GM20000 (cell line): ENCODE measurements at regions not wholly inside any gene's neighbourhood (a gene's known extent, or its start where the extent isn't known, plus 50 kb on each side); places are given as distances from the start of the nearest gene placed in this dataset.

Experiments used
- DNase-seq: peaks from one replicate; pipeline ENCODE4 v3.0.0; 2012; ENCODE audit warnings: low spot score
- TF ChIP-seq, protein P1 (sequence below): IDR thresholded peaks from 2 replicates; pipeline ENCODE4 v1.5.1; 2012; ENCODE audit warnings: mild to moderate bottlenecking, control low read depth; ENCODE audit errors: extremely low read depth, missing control alignments

DNA sequence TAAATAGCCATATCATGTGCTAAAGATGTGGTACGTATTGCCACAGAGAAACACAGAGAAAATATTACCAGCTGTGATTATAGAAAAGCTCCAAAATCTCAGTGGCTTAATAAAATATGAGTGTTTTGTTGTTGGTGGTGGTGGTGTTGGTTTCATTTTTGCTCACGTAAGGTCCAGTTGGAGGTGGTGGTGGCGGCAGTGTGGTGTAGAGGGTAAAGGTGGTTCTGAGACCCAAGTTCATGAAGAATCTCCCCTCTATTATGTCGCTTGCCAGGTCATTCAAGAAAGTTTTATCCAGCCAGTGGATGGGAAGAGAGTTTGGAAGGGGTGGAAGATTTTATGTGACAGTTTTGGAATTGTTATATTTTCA lies 217.6 kb upstream of the SAMSN1 start:
- TF ChIP-seq, protein P1, sequence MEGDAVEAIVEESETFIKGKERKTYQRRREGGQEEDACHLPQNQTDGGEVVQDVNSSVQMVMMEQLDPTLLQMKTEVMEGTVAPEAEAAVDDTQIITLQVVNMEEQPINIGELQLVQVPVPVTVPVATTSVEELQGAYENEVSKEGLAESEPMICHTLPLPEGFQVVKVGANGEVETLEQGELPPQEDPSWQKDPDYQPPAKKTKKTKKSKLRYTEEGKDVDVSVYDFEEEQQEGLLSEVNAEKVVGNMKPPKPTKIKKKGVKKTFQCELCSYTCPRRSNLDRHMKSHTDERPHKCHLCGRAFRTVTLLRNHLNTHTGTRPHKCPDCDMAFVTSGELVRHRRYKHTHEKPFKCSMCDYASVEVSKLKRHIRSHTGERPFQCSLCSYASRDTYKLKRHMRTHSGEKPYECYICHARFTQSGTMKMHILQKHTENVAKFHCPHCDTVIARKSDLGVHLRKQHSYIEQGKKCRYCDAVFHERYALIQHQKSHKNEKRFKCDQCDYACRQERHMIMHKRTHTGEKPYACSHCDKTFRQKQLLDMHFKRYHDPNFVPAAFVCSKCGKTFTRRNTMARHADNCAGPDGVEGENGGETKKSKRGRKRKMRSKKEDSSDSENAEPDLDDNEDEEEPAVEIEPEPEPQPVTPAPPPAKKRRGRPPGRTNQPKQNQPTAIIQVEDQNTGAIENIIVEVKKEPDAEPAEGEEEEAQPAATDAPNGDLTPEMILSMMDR = no peak
- DNase-seq = no peak

DNA sequence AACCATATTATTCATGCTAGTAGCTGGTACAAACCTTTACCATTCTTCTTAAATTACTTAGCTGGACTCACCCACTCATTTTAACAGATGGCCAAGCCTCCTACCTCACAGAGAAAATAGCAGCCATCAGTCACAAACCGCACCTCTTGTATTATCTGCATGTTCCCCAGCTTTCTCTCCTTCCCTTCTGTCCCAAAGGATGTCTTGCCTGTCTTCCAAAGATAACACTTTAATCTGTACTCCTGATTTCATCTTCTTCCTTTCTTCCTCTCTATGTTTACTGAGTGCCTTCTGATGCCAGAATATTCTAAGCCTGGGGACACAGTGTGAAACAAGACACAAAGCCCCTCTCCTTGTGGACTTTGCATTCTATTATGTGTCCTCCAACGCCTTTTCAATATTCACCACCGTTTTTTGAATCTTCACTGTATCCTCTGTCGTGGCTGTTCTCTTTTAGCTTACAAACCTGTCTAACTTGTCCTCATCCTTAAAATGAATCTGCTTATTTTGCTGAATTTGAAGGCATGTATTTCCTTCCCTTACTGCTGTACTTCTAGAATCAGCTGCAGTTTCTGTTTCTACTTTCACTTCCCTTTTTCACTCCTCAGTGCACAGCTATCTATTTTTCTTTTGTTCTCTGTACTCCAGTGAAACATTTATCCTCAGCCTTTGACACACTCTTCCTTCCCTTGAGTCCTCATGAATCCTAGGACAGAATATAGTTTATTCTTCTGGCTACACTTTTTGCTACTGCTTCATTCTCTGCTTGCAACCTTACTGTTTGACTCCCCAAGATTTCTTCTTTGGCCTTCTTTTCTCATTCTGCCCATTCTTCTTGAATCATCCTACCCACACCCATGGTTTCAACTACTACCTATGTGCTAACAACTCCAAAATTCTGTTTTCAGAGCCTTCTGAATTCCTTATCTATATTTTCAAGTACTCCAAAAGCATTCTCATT lies 216.9 kb upstream of the SAMSN1 start:
- peak; percentile 54 for DNase-seq
- TF ChIP-seq, protein P1 = no peak

DNA sequence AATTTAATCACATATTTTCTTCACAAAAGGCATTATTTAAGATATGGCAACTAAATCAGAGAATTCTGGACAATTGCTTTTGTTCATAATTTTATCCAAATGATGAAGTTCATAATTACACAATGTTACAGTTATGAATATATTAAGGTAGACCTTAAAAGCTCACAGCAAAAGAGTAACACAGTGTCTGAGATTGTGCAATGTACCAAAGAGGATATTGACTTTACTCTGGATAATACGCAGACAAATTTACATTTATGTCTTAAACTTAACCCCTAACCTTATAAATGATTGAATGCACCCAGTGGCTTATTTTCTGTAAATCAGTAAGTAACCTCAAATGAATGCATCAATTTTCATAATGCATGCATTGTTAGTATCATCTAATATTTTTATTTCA lies 216.2 kb upstream of the SAMSN1 start:
- DNase-seq = no peak
- TF ChIP-seq, protein P1 = no peak

DNA sequence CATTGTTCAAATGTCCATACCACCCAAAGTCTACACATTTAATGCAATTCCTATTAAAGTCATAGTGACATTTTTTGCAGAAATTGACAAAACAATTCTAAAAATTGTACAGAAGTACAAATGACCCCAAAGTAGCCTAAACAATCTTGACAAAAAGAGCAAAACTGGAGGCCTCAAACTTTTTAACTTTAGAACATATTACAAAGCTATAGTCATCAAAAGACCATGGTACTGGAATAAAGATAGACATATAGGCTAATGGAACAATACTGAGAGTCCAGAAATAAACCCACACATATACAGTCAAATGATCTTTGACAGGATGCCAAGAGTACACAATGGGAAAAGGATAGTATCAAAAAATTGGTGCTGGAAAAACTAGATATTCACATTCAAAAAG lies 213.2 kb upstream of the SAMSN1 start:
- DNase-seq = no peak

DNA sequence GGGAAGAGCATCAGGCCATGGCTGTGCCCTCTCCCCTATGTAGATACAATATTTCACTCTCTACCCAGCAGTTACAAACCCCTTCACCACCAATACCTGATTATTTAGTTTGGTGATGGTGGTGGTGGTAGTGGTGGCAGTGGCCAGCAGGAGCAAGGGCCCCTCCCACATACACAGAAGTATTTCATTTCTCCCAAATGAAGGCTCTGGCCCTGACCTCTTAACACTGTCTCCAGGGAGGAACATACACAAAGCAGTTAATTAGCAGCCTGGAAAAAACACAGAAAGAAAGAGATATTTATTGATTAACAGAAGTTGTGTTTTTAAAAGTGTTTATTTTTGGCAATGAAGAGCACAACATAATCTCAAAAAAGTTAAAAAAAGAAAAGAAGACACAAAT lies 212.7 kb upstream of the SAMSN1 start:
- TF ChIP-seq, protein P1 = no peak
- no peak for DNase-seq

More for the DNA sequence above, 213.2 kb upstream of the SAMSN1 start:
- TF ChIP-seq, protein P1 = no peak

DNA sequence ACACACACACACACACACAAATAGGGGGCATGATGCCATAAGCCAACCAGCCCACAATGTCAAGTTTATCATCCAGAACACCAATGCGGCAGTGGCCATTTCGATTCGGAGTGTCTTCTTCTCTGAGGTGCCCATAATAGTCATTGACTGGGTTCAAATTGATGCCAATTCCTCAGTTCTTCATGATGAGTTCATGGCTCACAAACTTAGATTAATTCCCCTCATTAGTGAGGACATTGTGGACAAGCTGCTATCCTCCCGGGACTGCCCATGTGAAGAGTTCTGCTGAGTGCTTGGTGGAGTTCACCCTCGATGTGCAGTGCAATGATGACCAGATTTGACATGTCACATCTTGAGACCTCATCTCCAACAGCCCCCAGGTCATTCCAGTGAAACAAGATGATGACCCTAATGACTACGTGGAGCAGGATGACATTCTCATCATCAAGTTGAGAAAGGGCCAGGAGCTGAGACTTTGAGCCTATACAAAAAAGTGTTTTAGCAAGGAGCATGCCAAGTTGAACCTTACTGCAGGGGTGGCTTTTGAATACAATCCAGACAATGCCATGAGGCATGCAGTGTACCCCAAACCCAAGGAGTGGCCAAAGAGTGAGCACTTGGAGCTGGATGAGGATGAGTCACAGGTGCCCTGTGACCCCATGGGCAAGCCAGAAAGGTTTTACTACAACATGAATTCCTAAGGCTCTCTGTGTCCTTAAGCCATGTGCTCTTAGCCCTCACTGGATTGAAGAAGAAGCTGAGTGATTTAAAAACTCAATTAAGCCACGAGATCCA lies 211.6 kb upstream of the SAMSN1 start:
- TF ChIP-seq, protein P1 = no peak
- DNase-seq = no peak

DNA sequence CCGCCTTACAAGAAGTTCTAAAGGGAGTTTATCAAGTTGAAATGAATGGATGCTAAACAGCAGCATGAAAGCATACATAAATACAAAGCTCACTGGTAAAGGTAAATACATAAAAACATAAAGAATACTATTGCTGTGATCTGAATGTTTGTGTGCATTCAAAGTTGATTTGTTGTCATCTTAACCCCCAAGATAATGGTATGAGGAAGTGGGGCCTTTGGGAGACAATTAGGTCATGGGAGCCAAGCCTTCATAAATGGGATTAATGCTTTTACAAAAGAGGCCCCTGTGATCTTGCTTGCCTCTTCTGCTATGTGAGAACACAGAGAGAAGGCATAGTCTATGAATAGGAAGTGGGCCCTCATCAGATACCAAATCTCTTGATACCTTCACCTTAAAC lies 209.0 kb upstream of the SAMSN1 start:
- no peak for DNase-seq
- TF ChIP-seq, protein P1 = no peak
